ENCODE measurements at regions not wholly inside any gene's neighbourhood (a gene's known extent, or its start where the extent isn't known, plus 50 kb on each side); places are given as distances from the start of the nearest gene placed in this dataset.
"Not testable (repeated sequence)": the region's sequence is repeated elsewhere in the genome, so short reads cannot be mapped to it uniquely, and the experiment has no call there.

GRCh38 chr10:78464118-78464855, 430.6 kb downstream of the RPS24 start:
- DNase-seq = no peak

GRCh38 chr10:78464856-78465267, 431.2 kb downstream of the RPS24 start:
- DNase-seq = no peak

- DNase-seq = no peak
Observed at GRCh38 chr10:78465431-78465830, 431.8 kb downstream of the RPS24 start.

- no peak for DNase-seq
Observed at GRCh38 chr10:78467496-78468106, 433.9 kb downstream of the RPS24 start.

GRCh38 chr10:78468731-78469130, 435.1 kb downstream of the RPS24 start:
- not testable (repeated sequence) for DNase-seq

GRCh38 chr10:78470267-78471103, 436.8 kb downstream of the RPS24 start:
- peak; percentile 77 for DNase-seq

GRCh38 chr10:78471326-78471722, 437.7 kb downstream of the RPS24 start:
- DNase-seq = no peak

- no peak for DNase-seq
Observed at GRCh38 chr10:78471723-78472550, 438.3 kb downstream of the RPS24 start.

- peak; percentile 2 for DNase-seq
Observed at GRCh38 chr10:78472551-78472890, 438.9 kb downstream of the RPS24 start.

GRCh38 chr10:78473006-78473405, 439.3 kb downstream of the RPS24 start:
- no peak for DNase-seq

- no peak for DNase-seq
Observed at GRCh38 chr10:78474743-78475142, 441.1 kb downstream of the RPS24 start.

GRCh38 chr10:78475437-78475836, 441.8 kb downstream of the RPS24 start:
- no peak for DNase-seq

GRCh38 chr10:78476156-78476555, 442.5 kb downstream of the RPS24 start:
- DNase-seq = no peak

GRCh38 chr10:78476844-78477243, 443.2 kb downstream of the RPS24 start:
- DNase-seq = no peak

GRCh38 chr10:78478919-78479318, 445.3 kb downstream of the RPS24 start:
- DNase-seq = no peak

- no peak for DNase-seq
Observed at GRCh38 chr10:78479467-78479866, 445.8 kb downstream of the RPS24 start.

- no peak for DNase-seq
Observed at GRCh38 chr10:78481842-78482241, 448.2 kb downstream of the RPS24 start.

- no peak for DNase-seq
Observed at GRCh38 chr10:78483641-78484040, 450.0 kb downstream of the RPS24 start.

GRCh38 chr10:78489034-78489433, 455.4 kb downstream of the RPS24 start:
- DNase-seq = no peak

GRCh38 chr10:78491812-78492211, 458.1 kb downstream of the RPS24 start:
- no peak for DNase-seq

GRCh38 chr10:78492424-78492823, 458.8 kb downstream of the RPS24 start:
- DNase-seq = no peak

GRCh38 chr10:78494179-78494578, 460.5 kb downstream of the RPS24 start:
- no peak for DNase-seq
